ENCODE measurements at regions not wholly inside any gene's neighbourhood (a gene's known extent, or its start where the extent isn't known, plus 50 kb on each side); places are given as distances from the start of the nearest gene placed in this dataset.
"Not testable (repeated sequence)": the region's sequence is repeated elsewhere in the genome, so short reads cannot be mapped to it uniquely, and the experiment has no call there.

DNA sequence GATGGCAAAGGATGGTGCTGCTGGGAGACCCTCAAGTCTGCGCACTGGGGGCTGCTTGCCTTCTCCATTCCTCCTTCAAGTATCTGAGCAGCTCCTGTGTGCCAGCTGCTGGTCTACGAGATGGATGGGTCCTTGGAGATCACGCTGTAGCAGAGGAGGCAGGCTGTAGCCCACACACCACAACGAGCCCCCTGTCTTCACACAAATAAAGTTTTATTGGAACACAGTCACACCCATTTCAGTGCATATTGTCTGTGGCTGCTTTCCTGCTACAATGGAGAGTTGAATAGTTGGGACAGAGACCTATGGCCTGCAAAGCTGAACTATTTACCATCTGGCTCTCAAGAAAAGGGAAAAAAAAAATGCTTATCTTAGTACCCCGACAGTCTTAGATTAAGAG, 64.4 kb upstream of the KRTAP5-11 start:
- TF ChIP-seq, protein P1, sequence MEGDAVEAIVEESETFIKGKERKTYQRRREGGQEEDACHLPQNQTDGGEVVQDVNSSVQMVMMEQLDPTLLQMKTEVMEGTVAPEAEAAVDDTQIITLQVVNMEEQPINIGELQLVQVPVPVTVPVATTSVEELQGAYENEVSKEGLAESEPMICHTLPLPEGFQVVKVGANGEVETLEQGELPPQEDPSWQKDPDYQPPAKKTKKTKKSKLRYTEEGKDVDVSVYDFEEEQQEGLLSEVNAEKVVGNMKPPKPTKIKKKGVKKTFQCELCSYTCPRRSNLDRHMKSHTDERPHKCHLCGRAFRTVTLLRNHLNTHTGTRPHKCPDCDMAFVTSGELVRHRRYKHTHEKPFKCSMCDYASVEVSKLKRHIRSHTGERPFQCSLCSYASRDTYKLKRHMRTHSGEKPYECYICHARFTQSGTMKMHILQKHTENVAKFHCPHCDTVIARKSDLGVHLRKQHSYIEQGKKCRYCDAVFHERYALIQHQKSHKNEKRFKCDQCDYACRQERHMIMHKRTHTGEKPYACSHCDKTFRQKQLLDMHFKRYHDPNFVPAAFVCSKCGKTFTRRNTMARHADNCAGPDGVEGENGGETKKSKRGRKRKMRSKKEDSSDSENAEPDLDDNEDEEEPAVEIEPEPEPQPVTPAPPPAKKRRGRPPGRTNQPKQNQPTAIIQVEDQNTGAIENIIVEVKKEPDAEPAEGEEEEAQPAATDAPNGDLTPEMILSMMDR (IDR thresholded peaks at IDR 0.05): not testable (repeated sequence)
- not testable (repeated sequence) for TF ChIP-seq ZFX (IDR thresholded peaks at IDR 0.05; ENCODE audit: borderline replicate concordance)
